ENCODE measurements at regions not wholly inside any gene's neighbourhood (a gene's known extent, or its start where the extent isn't known, plus 50 kb on each side); places are given as distances from the start of the nearest gene placed in this dataset.
"Not testable (repeated sequence)": the region's sequence is repeated elsewhere in the genome, so short reads cannot be mapped to it uniquely, and the experiment has no call there.

GRCh38 chr9:74413876-74414275, 83.3 kb upstream of the RORB start:
- H3K9me2 ChIP-seq, result no peaks in the 10 kb centered on the region
- no peak overlapping the region for H3K27ac ChIP-seq (ENCODE audit: low read depth in 2 of 2, low read length in 1 of 2)
- no peaks in the 10 kb centered on the region for H3K36me3 ChIP-seq (replicated peaks in 1 of 2; ENCODE audit: control insufficient read depth in 1 of 2, insufficient read depth in 2 of 2, low read length in 1 of 2)
- H3K9me3 ChIP-seq, result no peaks in the 10 kb centered on the region
- H2AFZ ChIP-seq (ENCODE audit: low read depth), result no peak overlapping the region
- DNase-seq, result no peak
- H3K9ac ChIP-seq, result no peak overlapping the region
- no peaks in the 10 kb centered on the region for H3K27me3 ChIP-seq (ENCODE audit: insufficient read depth)
- TF ChIP-seq PBX3 (IDR thresholded peaks at IDR 0.05) (no peak), NFIC (IDR thresholded peaks at IDR 0.05; ENCODE audit: borderline replicate concordance) (no peak), RXRA (IDR thresholded peaks at IDR 0.05; ENCODE audit: borderline replicate concordance, low read depth) (no peak), RCOR1 (IDR thresholded peaks at IDR 0.05; ENCODE audit: low read length) (no peak), JUND (IDR thresholded peaks at IDR 0.05) (no peak), GABPA (IDR thresholded peaks at IDR 0.05; ENCODE audit: low read depth) (no peak), NRF1 (IDR thresholded peaks at IDR 0.05; ENCODE audit: low read depth, low read length) (no peak), FOSL2 (IDR thresholded peaks at IDR 0.05; ENCODE audit: borderline replicate concordance, low read depth) (no peak)
- 35% methylated on average over 1 of the region's 1 CpG for WGBS (ENCODE audit: low lambda C conversion rate)
- no peaks in the 10 kb centered on the region for H3K79me2 ChIP-seq (ENCODE audit: insufficient read depth)
- ChIA-PET CTCF (no interaction called here), POLR2A (interaction anchor here (0.6 to 0.7 kb wide), 2 partner anchors 76 to 181 kb away, joined by 3 read pairs; no protein-coding TSS in a partner anchor)
- H3K4me2 ChIP-seq, result no peak overlapping the region
- H3K4me1 ChIP-seq (ENCODE audit: control insufficient read depth in 1 of 2, insufficient read depth in 2 of 2, low read depth in 1 of 2, low read length in 1 of 2), result no peaks in the 10 kb centered on the region
- H3F3A ChIP-seq (replicated peaks; ENCODE audit: insufficient read depth), result no peaks in the 10 kb centered on the region
- no peaks in the 10 kb centered on the region for H4K20me1 ChIP-seq (ENCODE audit: insufficient read depth)
- H3K4me3 ChIP-seq (ENCODE audit: low read depth in 2 of 2, low read length in 1 of 2), result no peak overlapping the region

- Histone ChIP-seq H3K79me2 (ENCODE audit: insufficient read depth) (no peaks in the 10 kb centered on the region), H3F3A (replicated peaks; ENCODE audit: insufficient read depth) (no peaks in the 10 kb centered on the region), H3K4me3 (ENCODE audit: low read depth in 2 of 2, low read length in 1 of 2) (no peak overlapping the region), H3K9me2 (no peaks in the 10 kb centered on the region), H3K36me3 (replicated peaks in 1 of 2; ENCODE audit: control insufficient read depth in 1 of 2, insufficient read depth in 2 of 2, low read length in 1 of 2) (no peaks in the 10 kb centered on the region), H3K4me1 (ENCODE audit: control insufficient read depth in 1 of 2, insufficient read depth in 2 of 2, low read depth in 1 of 2, low read length in 1 of 2) (no peaks in the 10 kb centered on the region), H3K4me2 (no peak overlapping the region), H3K9me3 (no peaks in the 10 kb centered on the region), H2AFZ (ENCODE audit: low read depth) (no peak overlapping the region), H3K27me3 (ENCODE audit: insufficient read depth) (no peaks in the 10 kb centered on the region), H3K9ac (no peak overlapping the region), H4K20me1 (ENCODE audit: insufficient read depth) (no peaks in the 10 kb centered on the region), H3K27ac (ENCODE audit: low read depth in 2 of 2, low read length in 1 of 2) (no peak overlapping the region)
- POLR2A ChIA-PET, result interaction anchor here (0.7 kb wide), 1 partner anchor 76 kb away, joined by 3 read pairs; no protein-coding TSS in a partner anchor
- 32% methylated on average over 1 of the region's 1 CpG for WGBS (ENCODE audit: low lambda C conversion rate)
- no peak for TF ChIP-seq FOXM1 (IDR thresholded peaks at IDR 0.05; ENCODE audit: low read depth)
- no peak for TF ChIP-seq TCF12 (IDR thresholded peaks at IDR 0.05)
- CTCF ChIA-PET, result no interaction called here
- DNase-seq, result no peak
Measured at GRCh38 chr9:74414325-74414724, 82.8 kb upstream of the RORB start.

GRCh38 chr9:74415995-74416394, 81.1 kb upstream of the RORB start:
- ChIA-PET POLR2A (no interaction called here), CTCF (no interaction called here)
- no peak for TF ChIP-seq REST (IDR thresholded peaks at IDR 0.05; ENCODE audit: low read depth, low read length)
- no peak for TF ChIP-seq FOSL2 (IDR thresholded peaks at IDR 0.05; ENCODE audit: borderline replicate concordance, low read depth)
- no peak for TF ChIP-seq PBX3 (IDR thresholded peaks at IDR 0.05)
- TF ChIP-seq RFX5 (IDR thresholded peaks at IDR 0.05; ENCODE audit: low read length), result no peak
- no peak for TF ChIP-seq CHD2 (IDR thresholded peaks at IDR 0.05; ENCODE audit: low read length, partially characterized antibody)
- no peak for TF ChIP-seq FOXJ3 (CRISPR knock-in tag; IDR thresholded peaks at IDR 0.05)
- H3K4me1 ChIP-seq (ENCODE audit: control insufficient read depth in 1 of 2, insufficient read depth in 2 of 2, low read depth in 1 of 2, low read length in 1 of 2), result no peaks in the 10 kb centered on the region
- H3K36me3 ChIP-seq (replicated peaks in 1 of 2; ENCODE audit: control insufficient read depth in 1 of 2, insufficient read depth in 2 of 2, low read length in 1 of 2), result no peaks in the 10 kb centered on the region
- no peaks in the 10 kb centered on the region for H3F3A ChIP-seq (replicated peaks; ENCODE audit: insufficient read depth)
- no peaks in the 10 kb centered on the region for H3K9me3 ChIP-seq
- no peak overlapping the region for H3K27ac ChIP-seq (ENCODE audit: low read depth in 2 of 2, low read length in 1 of 2)
- H2AFZ ChIP-seq (ENCODE audit: low read depth), result no peak overlapping the region
- no peaks in the 10 kb centered on the region for H3K9me2 ChIP-seq
- H3K4me3 ChIP-seq (ENCODE audit: low read depth in 2 of 2, low read length in 1 of 2), result no peak overlapping the region
- no peaks in the 10 kb centered on the region for H3K27me3 ChIP-seq (ENCODE audit: insufficient read depth)
- no peak overlapping the region for H3K9ac ChIP-seq
- no peaks in the 10 kb centered on the region for H3K79me2 ChIP-seq (ENCODE audit: insufficient read depth)
- no peak overlapping the region for H3K4me2 ChIP-seq
- DNase-seq, result no peak
- no peaks in the 10 kb centered on the region for H4K20me1 ChIP-seq (ENCODE audit: insufficient read depth)

- H4K20me1 ChIP-seq (ENCODE audit: insufficient read depth); H3K9me3 ChIP-seq; H3K9me2 ChIP-seq; POLR2A ChIA-PET; CTCF ChIA-PET; H3K9ac ChIP-seq; H3K36me3 ChIP-seq (replicated peaks in 1 of 2; ENCODE audit: control insufficient read depth in 1 of 2, insufficient read depth in 2 of 2, low read length in 1 of 2); H3K79me2 ChIP-seq (ENCODE audit: insufficient read depth); DNase-seq; H3K4me2 ChIP-seq; H3K4me3 ChIP-seq (ENCODE audit: low read depth in 2 of 2, low read length in 1 of 2); H3K27ac ChIP-seq (ENCODE audit: low read depth in 2 of 2, low read length in 1 of 2); H3K4me1 ChIP-seq (ENCODE audit: control insufficient read depth in 1 of 2, insufficient read depth in 2 of 2, low read depth in 1 of 2, low read length in 1 of 2); H2AFZ ChIP-seq (ENCODE audit: low read depth); H3K27me3 ChIP-seq (ENCODE audit: insufficient read depth); H3F3A ChIP-seq (replicated peaks; ENCODE audit: insufficient read depth): not testable (repeated sequence)
- WGBS (ENCODE audit: low lambda C conversion rate), result 64% methylated on average over 11 of the region's 16 CpGs
Measured at GRCh38 chr9:74424488-74424887, 72.6 kb upstream of the RORB start.

Data from SK-N-SH (cell line).